Dedifferentiated amniotic fluid mesenchymal stem cell (primary cell): ENCODE measurements at regions not wholly inside any gene's neighbourhood (a gene's known extent, or its start where the extent isn't known, plus 50 kb on each side); places are given as distances from the start of the nearest gene placed in this dataset.

Source experiments
- DNase-seq: peaks from one replicate; pipeline ENCODE4 v3.0.0-alpha.2; 2016; ENCODE audit errors: extremely low spot score

DNA sequence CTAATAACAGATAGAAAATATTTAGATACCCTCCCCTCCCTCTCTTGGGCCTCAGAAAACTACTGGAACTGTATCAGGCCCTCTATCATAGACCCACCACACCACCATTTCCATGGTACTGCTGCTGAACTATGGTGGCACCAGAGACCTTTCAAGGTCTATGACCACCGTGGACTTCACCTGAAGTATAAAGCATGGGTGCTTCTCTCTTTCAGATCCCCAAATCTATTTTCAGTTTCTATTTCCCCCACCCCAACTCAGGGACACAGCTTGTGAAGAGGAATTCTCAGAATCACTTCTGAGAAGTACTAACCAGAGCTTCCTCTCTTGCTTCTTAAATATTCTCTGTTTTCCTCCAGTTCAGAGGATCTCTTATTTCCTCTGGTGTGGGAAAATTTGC, 840.8 kb upstream of the HTR2C start:
- DNase-seq = no peak

DNA sequence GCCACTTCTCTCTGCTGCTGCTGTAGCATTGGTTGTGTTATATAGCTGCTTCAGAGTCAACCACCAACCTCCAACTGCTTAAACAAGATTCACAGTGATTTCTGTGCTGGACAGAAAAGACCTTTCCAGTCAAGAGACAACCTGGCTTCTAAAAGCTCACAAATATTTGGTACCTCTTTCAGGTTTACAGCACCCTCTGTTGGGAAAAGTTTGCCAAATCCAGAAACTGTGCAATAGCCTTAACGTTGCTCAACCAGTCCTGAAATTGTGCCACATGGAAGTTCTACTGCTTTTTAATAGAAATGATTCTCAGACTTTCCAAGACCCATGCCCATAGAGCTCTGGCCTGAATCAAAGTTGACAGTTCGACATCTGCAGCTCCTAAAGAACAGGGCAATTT, 842.1 kb upstream of the HTR2C start:
- no peak for DNase-seq

DNA sequence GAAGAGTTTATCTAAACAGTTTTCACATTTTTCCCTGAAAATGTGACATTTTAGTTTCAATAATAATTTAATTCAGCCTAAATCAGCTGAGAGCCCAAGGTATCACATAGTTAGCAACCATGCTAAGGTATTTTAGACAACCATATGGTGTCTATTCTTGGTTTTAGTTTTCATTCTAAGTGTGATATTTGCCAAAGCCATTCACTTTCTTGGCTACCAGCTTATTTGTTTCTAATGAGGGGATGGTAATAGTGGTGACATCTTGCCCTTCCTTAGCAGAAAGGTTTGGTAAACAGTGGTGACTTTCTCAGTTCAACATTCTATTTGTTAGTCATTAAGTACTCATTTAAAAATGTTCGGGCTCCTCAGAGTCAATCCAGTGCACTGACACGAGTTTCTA, 854.9 kb upstream of the HTR2C start:
- no peak for DNase-seq

DNA sequence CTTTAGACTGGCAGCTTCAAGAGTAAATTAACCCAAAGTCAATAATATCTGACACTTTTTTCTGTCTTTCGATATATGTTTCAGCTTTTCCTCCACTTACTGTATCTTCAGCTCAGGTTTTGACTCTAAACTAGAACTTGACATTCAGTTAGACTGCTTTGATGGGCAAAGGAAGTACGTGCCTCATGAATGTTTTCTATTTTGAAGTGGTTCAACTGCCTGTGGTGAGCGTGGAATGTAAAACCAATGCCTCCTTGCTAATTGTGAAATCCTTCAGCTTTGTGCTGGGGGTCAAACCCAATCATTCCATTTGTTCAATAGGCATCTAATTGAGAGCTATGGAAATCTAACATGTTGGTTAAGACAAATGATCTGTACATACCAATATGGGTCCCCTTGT, 857.0 kb upstream of the HTR2C start:
- no peak for DNase-seq

DNA sequence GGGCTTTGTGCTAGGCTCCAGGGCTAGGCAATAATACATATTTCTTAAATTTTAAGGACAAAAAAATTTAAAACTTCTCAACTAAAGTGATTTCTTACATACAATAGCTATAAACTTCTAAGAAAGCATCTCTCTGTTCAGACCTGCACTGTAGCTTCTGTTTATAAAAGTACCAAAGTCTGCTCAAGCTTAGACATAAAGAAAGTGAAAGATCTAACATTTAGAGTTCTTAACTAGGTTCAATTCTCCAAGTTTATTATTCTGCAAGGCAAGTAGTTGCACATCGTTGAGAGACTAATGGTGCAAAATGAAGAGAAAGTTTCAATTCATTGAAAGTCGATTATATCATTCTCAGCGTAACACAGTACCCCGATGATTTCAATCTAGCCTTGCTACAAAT, 857.4 kb upstream of the HTR2C start:
- no peak for DNase-seq

DNA sequence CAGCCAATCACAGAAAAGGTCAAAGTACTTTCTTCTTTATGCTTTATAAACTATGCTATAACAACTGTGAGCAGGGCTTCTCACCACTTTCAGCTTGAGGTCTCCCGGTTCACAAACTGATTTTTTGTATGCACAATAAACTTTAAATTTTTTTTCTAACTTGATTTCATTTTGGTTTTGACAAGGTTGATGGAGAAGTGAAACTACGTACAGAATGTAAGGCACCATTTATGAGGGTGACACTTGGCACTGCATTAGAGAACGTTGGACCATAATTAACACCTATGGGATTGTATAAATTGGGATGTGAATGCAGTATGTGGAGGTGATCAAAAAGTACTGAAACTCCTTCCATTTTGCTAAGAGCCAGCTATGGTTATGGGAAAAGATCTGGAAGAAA, 857.9 kb upstream of the HTR2C start:
- DNase-seq = no peak

DNA sequence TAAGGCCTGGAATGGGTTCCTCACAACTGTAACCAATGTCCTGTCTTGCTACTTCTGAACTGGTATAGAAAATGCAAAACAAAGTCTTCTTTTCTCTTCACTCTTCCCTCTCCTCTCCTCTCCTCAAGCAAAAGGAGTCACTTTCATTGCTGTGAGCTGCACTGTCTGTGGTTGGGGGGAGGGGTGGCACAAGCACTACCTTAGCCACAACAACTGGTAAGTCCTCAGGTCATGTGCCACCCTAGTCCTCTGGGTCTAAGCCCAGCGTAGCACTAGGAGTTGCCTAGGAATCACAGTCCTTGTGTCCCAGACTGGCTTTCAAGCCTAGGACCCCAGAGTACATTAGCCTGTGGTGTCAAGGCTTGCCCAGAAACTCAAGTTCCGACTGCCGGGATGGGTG, 859.3 kb upstream of the AMOT start:
- no peak for DNase-seq

DNA sequence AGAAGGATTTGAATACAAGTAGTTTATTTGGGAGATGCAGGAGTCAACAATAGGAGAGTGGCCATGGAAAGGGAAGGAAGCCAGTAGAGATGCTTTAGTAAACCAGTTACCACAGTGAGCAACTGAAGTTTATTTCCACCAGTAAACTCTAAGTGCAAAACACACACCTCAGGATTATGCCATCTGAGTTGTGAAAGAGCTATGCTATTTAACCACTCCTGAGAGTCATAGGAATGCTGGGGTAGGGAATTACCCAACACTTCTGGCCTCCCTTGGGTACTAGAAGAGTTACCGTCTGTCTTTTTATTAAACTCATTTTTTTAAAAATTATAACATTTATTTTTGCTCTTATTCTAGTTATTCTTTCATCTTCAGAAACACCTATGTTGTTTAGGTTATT, 834.6 kb upstream of the AMOT start:
- DNase-seq = no peak

DNA sequence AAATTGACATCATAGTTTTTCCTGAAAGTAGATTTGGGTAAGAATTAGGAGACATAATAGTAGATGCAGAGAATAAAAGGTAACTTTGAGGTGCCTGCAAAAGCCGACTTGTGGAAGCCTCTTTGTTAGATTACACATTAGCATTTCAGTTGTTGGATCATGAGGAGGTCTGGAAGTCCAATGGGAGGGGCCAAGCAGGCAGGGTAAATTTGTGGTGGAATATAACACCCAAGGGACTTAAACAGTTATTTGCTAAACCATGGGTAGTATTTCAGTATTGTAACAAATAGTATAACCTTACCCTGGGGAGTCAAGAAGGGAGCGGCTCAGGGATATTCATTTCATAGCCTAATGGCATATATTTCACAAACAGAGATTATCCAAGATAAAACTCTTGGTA, 810.7 kb upstream of the AMOT start:
- DNase-seq = no peak

DNA sequence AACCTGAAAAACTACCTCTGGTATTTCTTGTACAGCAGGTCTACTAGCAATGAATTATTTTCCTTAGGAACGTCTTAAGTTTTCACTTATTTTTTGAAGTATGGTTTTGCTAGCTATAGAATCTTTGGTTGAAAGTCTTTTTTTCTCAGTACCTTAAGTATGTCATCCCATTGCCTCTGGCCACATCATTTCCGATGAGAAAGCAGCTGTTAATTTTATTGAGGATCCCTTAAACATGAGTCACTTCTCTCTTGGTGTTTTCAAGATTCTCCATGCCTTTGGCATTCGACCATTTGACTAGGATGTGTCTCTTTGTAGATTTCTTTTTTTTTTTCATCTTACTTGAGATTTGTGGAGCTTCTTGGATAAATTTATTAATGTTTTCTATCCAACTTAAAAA, 803.8 kb upstream of the AMOT start:
- no peak for DNase-seq

DNA sequence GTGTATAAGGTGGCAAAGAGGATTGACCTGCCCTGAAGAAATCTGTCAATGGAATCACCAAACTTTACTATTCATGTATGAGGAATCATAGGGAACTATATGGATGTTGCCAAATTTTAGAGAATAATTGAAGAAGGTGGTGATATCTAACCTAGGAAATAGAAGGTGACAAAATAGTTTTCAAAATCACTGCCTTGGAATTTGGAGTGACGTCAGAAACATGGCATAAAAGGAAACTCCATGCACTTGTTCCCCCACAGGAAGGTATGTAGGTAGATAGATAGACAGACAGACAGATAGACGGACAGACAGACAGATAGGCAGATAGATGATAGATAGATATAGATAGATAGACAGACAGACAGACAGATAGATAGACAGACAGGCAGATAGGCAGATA, 793.9 kb upstream of the AMOT start:
- DNase-seq = no peak

DNA sequence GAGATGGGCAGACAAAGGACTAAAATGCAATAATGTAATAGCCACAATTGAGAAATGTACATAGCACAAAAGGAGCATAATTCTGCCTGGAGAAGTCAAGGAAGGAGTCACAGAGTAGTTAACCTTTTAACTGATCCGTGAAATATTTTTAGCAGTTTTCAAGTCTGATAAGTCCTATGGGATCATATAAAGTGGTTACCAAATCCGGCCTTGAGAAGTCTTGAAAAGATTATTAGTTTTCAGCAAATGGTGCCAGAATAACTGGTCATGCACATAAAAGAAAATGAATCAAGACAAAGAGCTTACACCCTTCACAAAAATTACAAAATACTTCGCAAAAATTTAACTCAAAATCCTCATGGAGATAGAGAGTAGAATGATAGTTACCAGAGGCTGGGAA, 788.7 kb upstream of the AMOT start:
- no peak for DNase-seq

DNA sequence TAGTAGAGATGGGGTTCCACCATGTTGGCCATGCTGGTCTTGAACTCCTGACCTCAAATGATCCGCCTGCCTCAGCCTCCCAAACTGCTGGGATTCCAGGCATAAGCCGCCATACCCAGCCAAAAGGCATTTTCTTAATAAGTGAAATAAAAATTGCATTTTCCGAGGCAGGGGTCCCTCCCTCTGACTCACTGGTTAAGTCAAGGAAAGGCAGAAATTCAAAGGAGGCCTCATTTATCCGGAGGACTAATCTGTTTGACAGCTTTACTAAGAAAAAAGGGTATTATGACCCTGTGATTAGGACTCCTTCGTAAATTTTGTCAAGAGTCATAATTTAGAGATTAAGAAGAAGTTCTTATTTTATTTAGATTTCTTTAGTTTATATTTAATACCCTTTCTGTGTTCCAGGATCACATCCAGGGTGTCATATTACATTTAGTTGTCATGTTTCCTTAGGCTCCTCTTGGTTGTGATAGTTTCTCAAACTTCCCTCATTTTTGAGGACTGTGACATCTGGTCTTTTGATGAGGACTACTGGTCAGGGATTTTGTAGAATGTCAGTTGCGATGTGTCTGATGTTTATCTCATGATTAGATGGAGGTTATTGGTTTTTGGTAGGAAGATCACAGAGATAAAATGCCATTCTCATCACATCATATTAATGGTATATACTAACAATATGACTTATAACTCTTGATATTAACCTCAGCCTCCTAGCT, 753.7 kb upstream of the AMOT start:
- no peak for DNase-seq

DNA sequence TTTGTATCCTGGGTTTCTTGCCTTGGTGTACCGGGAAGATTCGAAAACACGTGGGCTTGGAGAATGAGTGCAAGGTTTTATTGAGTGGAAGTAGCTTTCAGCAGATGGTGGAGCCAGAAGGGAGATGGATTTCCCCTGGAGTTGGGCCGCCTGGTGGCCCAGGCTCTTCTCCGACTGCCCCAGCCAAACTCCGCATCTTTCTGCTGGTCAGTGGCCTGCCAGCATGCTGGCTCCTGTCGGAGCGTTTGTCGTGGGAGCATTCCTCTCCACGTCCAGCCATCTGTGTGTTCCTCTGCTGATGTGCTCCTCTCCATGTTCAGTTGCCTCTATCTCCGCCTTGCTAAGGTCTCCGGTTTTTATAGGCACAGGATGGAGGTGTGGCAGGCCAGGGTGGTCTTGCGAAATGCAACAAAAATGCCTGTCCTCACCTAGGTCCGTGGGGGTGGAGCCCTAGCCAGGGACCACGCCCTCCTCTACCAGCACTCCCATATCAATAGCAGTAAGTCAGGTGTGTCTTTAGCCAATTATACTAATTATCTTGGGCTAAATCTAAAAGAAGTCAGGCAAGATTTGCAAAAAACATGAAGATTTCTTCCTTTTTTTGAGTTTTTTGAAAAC, 745.8 kb upstream of the AMOT start:
- DNase-seq = no peak

DNA sequence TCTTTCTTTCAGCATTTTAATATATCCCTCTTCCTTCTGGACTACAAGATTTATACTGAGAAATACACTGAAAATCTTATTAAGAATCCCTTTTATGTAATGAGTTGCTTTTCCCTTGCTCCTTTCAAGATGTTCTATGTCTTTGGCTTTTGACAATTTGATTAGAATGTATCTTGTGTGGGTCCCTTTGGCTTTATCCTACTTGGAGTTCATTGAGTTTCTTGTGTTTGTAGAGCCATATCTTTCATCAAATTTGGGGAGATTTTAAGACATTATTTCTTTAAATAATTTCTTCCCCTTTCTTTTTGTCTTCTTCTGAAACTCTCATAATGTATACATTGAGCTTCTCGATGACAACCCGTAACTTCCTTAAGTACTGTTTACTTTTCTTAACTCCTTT, 739.9 kb upstream of the AMOT start:
- no peak for DNase-seq

DNA sequence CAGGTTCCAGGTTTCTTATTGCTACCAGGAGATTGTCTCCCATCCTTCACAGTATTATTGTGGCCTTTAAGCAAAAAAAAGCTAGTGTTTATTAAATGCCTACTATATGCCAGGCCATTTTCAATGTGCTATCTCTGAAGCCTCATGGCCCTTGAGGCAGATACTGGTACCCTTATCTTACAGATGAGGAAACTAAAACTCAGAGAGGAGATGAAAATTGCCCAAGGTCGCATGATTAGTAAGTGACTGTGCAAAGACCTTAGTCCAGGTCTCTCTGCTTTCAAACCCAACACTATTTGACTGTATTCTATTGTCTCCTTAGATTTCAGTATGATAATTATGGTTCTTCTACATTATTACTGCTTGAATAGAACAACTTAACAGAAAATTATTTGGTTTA, 717.9 kb upstream of the AMOT start:
- DNase-seq = no peak

DNA sequence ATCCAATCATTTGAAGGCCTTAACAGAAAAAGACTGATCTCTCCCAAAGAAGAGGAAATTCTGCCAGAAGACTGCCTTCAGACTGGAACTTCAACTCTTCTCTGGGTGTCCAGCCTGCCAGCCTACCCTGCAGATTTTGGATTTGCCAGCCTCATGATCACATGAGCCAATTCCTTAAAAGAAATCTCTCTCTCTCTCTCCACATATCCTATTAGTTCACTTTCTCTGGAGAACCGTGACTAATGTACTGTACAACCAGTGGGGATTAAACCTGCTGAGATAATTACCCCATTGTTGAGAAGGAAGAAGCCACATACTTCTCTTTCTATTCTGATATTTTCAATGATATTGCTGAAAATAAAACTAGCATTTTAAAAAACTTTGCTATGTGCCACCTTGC, 711.3 kb upstream of the AMOT start:
- no peak for DNase-seq

DNA sequence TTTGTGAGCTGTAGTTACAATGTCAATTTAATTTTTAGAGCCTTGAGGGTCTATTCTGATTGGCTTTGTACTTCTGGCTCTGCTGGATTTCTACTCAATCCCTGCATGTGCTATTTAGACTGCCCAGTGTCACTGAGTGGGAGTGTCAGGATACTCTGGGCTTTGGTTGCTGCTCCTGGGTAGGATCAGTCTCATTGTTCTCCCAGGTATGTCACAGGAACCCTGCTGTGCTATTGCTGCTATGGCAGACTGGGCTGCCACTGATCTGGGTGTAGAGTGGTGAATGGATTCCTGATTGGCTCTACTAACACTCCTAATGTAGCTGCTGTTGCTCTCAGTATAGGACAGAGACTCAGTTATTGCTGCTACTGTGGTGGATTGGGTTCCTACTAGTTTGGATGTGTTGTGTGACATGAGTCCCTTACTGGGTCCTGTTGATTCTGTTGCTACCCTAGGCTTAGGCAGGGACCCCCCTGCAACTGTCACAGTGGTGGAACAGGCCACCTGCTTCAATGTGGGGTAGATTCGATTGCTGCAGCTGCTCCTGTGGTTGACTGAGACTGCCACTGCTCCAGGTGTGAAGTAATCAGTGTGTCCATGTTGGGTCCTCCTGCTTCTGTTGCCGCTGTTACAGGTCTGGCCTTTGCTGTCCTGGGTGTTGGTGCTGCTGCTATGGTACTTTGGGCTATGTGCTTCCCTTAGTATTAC, 707.8 kb upstream of the AMOT start:
- DNase-seq = no peak

DNA sequence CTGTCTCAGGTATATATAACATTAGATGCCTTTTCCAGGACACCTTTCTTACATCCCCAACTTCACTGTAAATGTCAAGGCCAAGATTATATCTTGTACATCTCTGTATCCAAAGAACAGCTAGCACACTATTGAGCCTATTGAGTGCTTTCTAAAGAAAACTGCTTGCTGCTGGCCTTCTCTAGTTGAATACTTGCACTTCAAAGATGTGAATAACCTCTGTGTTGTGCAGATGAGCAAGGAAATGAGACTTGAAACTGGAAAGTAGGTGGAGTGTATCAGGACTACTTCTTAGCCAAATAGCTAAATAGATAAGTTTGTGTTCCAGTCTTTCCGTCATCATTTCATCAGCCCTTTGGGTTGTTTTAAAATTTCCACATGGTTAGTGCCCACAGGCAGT, 704.4 kb upstream of the AMOT start:
- no peak for DNase-seq

DNA sequence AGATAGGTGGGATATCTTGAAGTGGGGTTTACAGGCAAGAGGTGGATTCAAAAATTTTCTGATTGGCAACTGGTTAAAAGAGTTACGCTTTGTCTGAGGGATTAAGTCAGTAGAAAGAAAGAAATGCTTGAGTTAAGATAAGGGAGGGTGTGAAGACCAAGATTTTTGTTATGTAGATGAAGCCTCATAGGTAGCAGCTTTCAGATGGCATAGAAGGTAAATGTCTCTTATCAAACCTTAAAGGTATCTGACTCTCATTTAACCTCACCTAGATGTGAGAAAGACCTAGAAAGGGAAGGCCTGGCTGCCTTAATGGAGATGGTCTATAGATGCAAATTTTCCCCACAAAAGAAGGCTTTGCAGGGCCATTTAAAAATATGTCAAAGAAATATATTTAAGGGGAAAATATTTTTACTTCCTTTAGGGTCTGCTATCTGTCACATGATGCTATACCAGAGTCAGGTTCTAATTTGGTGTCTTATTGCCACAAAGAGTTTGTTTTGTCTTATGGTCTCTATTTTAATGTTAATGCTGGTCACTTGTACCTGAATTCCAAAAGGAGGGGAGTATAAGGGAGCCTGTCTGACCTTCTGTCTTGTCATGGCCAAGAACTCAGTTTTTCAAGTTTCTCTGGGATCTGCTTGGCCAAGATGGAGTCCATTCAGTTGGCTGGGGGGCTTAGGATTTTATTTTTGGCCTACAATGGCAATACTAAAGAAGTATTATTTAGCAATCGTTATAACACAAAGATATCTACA, 699.1 kb upstream of the AMOT start:
- DNase-seq = no peak

DNA sequence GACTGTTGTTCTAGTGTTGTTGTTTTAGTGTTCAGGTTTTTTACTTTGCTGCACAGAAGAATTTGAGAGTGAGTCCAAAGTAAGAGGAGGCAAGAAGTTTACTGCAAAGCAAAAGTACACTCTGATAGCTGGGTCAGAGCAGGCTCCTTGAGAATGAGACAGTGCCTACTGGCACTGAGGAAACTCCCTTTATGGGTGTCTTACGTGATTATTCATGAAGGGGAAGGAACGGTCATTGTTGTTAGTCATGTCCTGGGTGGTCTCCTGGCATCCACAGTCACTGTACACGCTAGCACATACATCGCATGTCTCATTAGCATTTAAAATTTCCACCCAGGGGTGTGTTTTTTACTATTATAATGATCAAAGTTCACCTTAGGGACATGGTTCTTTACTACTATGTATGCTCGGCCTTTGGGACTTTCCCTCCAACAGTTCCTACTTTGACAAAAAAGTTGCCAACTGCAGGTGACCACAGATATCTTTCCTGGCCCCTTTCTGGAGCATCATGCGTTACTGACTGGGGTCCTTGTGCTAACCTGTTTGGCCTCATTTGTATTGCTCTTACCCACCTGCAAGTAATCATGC, 688.9 kb upstream of the AMOT start:
- no peak for DNase-seq

DNA sequence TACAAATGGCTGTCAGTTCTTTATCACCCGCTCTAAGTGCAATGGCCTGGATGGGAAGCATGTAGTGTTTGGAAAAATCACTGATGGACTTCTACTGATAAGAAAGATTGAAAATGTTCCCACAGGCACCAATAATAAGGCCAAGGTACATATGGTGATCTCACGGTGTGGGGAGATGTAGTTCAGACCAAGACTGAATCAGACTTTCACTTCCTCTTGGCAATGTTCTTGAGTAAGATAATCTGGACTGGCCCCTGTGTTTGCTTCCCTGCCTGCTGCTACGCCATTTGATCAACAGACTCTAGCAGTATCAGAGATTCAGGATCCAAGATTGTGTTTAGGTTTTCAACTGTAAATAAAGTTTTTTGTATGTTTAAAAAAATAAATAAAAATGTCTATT, 682.2 kb upstream of the AMOT start:
- DNase-seq = no peak
